Smooth muscle cell (in vitro differentiated cells): ENCODE measurements at regions not wholly inside any gene's neighbourhood (a gene's known extent, or its start where the extent isn't known, plus 50 kb on each side); places are given as distances from the start of the nearest gene placed in this dataset.

Experiments used
- DNase-seq: peaks from one replicate; lab custom pipeline; 2025; ENCODE audit not compliant: unreplicated experiment; lab: John Stamatoyannopoulos, UW
- H2AFZ ChIP-seq: fragments of 200-600 bp; sonication (generic); 2 replicates; pipeline ENCODE4 v1.6.0; 2016; ENCODE audit warnings: antibody characterized with exemption, low read depth, mild to moderate bottlenecking
- H3F3A ChIP-seq: fragments of 200-600 bp; sonication (generic); 2 replicates; pipeline ENCODE4 v1.6.0; 2017; ENCODE audit warnings: antibody characterized with exemption, low read depth
- H3K27ac ChIP-seq: fragments of 200-600 bp; sonication (generic); 2 replicates; pipeline ENCODE4 v1.5.1; 2016; ENCODE audit warnings: low read depth, mild to moderate bottlenecking
- H3K27me3 ChIP-seq: fragments of 200-600 bp; sonication (generic); 2 replicates; pipeline ENCODE4 v1.6.1; 2016; ENCODE audit warnings: low read depth, mild to moderate bottlenecking
- H3K36me3 ChIP-seq: fragments of 200-600 bp; sonication (generic); 2 replicates; pipeline ENCODE4 v1.5.1; 2016; ENCODE audit warnings: low read depth
- H3K4me1 ChIP-seq: fragments of 200-600 bp; sonication (generic); 2 replicates; pipeline ENCODE4 v1.5.1; 2016; ENCODE audit warnings: low read depth
- H3K4me2 ChIP-seq: fragments of 200-600 bp; sonication (generic); 2 replicates; pipeline ENCODE4 v1.6.0; 2016; ENCODE audit warnings: mild to moderate bottlenecking
- H3K4me3 ChIP-seq: fragments of 200-600 bp; sonication (generic); 2 replicates; pipeline ENCODE4 v1.5.1; 2016; ENCODE audit warnings: mild to moderate bottlenecking
- H3K79me2 ChIP-seq: fragments of 200-600 bp; sonication (generic); 2 replicates; pipeline ENCODE4 v1.6.0; 2016; ENCODE audit warnings: low read depth, mild to moderate bottlenecking
- H3K9ac ChIP-seq: fragments of 200-600 bp; sonication (generic); 2 replicates; pipeline ENCODE4 v1.6.0; 2016; ENCODE audit warnings: low read depth
- H3K9me3 ChIP-seq: fragments of 200-600 bp; sonication (generic); replicated peaks from 2 replicates; pipeline ENCODE4 v1.5.1; 2016; ENCODE audit warnings: low read depth
- H4K20me1 ChIP-seq: fragments of 200-600 bp; sonication (generic); 2 replicates; pipeline ENCODE4 v1.6.0; 2016; ENCODE audit warnings: low read depth
- WGBS: methylation state at CpG from one replicate; pipeline ENCODE4 v1.1.7; 2016; ENCODE audit warnings: low lambda C conversion rate; 5-methylcytosine and 5-hydroxymethylcytosine counted together
- TF ChIP-seq, protein P1 (sequence below): fragments of 200-600 bp; sonication (generic); IDR thresholded peaks from 2 replicates; pipeline ENCODE4 v1.5.1; 2017; ENCODE audit warnings: borderline replicate concordance, mild to moderate bottlenecking, antibody characterized with exemption; ENCODE audit not compliant: insufficient read depth, poor library complexity, severe bottlenecking

DNA sequence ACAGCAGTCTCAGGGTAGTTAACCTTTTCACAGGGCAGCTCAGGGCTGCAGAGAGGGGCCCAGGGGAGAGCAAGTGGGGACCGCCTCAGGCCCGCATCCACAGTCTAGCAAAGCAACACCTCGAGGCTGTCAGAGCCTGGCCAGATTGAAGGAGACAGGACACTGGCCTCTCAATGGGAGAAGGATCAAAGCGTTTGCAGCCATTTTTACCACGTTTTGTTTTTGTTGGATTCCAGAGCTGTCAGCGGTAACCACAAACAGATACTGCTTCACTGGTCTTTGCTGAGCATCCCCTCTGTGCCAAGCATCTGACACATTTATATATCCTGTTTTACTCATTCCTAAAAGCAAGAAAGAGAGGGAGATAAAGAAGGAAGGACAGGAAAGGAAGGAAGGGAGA is 153.8 kb downstream of the SHQ1 start:
- no peak overlapping the region for H3K4me3 ChIP-seq
- peaks cover 9% of the 10 kb centered on the region for H3K4me1 ChIP-seq
- H2AFZ ChIP-seq = no peak overlapping the region
- no peak overlapping the region for H3K27ac ChIP-seq
- H4K20me1 ChIP-seq = no peaks in the 10 kb centered on the region
- no peaks in the 10 kb centered on the region for H3K9me3 ChIP-seq
- no peak overlapping the region for H3K9ac ChIP-seq
- no peaks in the 10 kb centered on the region for H3K27me3 ChIP-seq
- no peak for DNase-seq
- 8% methylated on average over 6 of the region's 6 CpGs for WGBS
- TF ChIP-seq, protein P1, sequence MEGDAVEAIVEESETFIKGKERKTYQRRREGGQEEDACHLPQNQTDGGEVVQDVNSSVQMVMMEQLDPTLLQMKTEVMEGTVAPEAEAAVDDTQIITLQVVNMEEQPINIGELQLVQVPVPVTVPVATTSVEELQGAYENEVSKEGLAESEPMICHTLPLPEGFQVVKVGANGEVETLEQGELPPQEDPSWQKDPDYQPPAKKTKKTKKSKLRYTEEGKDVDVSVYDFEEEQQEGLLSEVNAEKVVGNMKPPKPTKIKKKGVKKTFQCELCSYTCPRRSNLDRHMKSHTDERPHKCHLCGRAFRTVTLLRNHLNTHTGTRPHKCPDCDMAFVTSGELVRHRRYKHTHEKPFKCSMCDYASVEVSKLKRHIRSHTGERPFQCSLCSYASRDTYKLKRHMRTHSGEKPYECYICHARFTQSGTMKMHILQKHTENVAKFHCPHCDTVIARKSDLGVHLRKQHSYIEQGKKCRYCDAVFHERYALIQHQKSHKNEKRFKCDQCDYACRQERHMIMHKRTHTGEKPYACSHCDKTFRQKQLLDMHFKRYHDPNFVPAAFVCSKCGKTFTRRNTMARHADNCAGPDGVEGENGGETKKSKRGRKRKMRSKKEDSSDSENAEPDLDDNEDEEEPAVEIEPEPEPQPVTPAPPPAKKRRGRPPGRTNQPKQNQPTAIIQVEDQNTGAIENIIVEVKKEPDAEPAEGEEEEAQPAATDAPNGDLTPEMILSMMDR = no peak
- H3F3A ChIP-seq = no peaks in the 10 kb centered on the region
- no peaks in the 10 kb centered on the region for H3K79me2 ChIP-seq
- H3K4me2 ChIP-seq = no peak overlapping the region
- H3K36me3 ChIP-seq = no peaks in the 10 kb centered on the region

DNA sequence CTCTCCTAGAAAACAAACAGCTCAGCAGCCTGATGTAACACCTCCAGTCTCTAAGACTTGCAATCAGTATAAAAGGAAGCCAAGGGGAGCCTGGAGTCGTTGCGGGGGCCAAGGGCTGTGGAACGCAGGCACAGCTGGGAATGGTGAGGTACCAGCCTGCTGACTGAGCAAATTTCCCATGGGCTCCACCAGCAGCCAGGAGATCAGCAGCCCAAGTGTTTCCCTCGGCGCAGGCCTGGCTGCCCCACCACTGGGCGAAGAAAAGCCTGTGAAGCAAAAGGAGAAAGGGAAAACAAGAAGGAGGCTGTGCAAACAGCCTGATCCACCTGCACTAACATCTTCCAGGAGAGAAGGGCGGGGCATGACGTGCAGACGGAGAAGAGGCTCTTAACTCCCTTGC is 155.3 kb downstream of the SHQ1 start:
- H3K27me3 ChIP-seq = no peaks in the 10 kb centered on the region
- WGBS = 65% methylated on average over 9 of the region's 9 CpGs
- peaks cover 9% of the 10 kb centered on the region for H3K4me1 ChIP-seq
- H3K4me3 ChIP-seq = no peak overlapping the region
- H3K4me2 ChIP-seq = no peak overlapping the region
- no peak for DNase-seq
- H4K20me1 ChIP-seq = no peaks in the 10 kb centered on the region
- H3K9ac ChIP-seq = no peak overlapping the region
- no peaks in the 10 kb centered on the region for H3K9me3 ChIP-seq
- H2AFZ ChIP-seq = no peak overlapping the region
- no peaks in the 10 kb centered on the region for H3F3A ChIP-seq
- no peak overlapping the region for H3K27ac ChIP-seq
- H3K79me2 ChIP-seq = no peaks in the 10 kb centered on the region
- TF ChIP-seq, protein P1 = no peak
- H3K36me3 ChIP-seq = no peaks in the 10 kb centered on the region

DNA sequence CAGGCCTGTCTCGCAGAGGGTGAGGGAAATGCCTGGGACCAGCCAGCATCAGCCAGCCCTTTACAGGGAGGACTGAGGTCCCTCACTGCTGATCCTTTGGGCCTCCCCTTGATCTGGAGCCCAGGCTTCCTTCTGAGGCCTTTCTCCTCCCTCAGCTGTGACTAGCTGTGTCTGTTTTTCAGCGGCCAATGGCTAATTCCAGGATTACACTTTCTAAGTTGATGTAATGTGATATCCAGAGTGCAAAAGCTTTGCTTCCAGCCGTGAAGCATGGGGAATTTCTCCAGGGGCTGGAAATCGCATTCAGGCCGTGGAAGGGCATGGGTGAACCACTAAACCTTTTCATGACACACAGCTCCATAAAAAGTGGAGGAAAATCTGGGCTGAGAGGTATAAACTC is 157.6 kb downstream of the SHQ1 start:
- peak overlapping the region; percentile 3 for H3K27ac ChIP-seq
- no peak overlapping the region for H2AFZ ChIP-seq
- H4K20me1 ChIP-seq = no peaks in the 10 kb centered on the region
- no peaks in the 10 kb centered on the region for H3K27me3 ChIP-seq
- H3K4me3 ChIP-seq = no peak overlapping the region
- TF ChIP-seq, protein P1 = no peak
- peak; percentile 11 for DNase-seq
- WGBS = 28% methylated on average over 5 of the region's 5 CpGs
- no peak overlapping the region for H3K9ac ChIP-seq
- H3K4me1 ChIP-seq = peaks cover 9% of the 10 kb centered on the region
- H3K4me2 ChIP-seq = no peak overlapping the region
- no peaks in the 10 kb centered on the region for H3K36me3 ChIP-seq
- H3F3A ChIP-seq = no peaks in the 10 kb centered on the region
- H3K79me2 ChIP-seq = no peaks in the 10 kb centered on the region
- H3K9me3 ChIP-seq = no peaks in the 10 kb centered on the region

DNA sequence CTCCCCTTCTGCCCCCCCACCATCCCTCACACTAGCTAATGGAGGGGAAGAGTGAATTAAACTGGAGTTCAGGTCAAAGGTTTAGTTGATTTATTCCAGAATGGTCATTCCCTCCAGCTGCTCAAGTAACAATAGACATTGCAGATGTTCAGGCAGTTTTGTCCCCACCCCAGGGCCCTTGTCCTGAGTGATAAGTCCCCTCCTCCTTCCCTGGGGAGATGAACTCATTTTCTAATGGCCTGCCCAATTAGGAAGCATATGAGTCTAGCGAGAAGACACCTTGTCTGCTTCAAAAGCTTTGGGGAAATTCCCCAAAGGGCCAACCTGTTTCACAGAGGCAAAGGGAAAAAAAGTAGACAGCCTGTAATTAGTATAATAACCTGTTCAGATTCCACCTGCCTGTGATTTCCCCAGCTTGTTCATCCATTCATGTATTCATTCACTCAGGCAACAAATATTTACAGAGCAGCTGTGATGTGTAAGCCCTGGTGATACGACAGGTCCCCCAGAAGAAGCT is 165.3 kb downstream of the SHQ1 start:
- Histone ChIP-seq H3K79me2 (no peaks in the 10 kb centered on the region), H2AFZ (no peak overlapping the region), H3K4me2 (no peak overlapping the region), H4K20me1 (no peaks in the 10 kb centered on the region), H3K9me3 (no peaks in the 10 kb centered on the region), H3K4me3 (no peak overlapping the region), H3F3A (peaks cover 11% of the 10 kb centered on the region), H3K27me3 (no peaks in the 10 kb centered on the region), H3K27ac (no peak overlapping the region), H3K9ac (no peak overlapping the region), H3K36me3 (no peaks in the 10 kb centered on the region), H3K4me1 (peaks cover 14% of the 10 kb centered on the region)
- TF ChIP-seq, protein P1 = no peak
- WGBS = 78% methylated on average over 2 of the region's 2 CpGs
- no peak for DNase-seq
